Stimulated activated naive CD8-positive, alpha-beta T cell treated with anti-CD3 and anti-CD28 coated beads, Interleukin-15, Interleukin-2, amounts not matched to agents 100 ng/mL and 50 ng/mL, for 24 hours (primary cell): ENCODE measurements at regions not wholly inside any gene's neighbourhood (a gene's known extent, or its start where the extent isn't known, plus 50 kb on each side); places are given as distances from the start of the nearest gene placed in this dataset.

Experiments used
- H3K27ac Mint-ChIP-seq: one replicate; pipeline ENCODE4 v1.8.0; 2021; ENCODE audit warnings: mild to moderate bottlenecking, mixed read lengths
- H3K27me3 Mint-ChIP-seq: one replicate; pipeline ENCODE4 v1.8.0; 2021; ENCODE audit warnings: mixed read lengths
- H3K36me3 Mint-ChIP-seq: one replicate; pipeline ENCODE4 v1.8.0; 2021; ENCODE audit warnings: low read depth, mixed read lengths
- H3K4me1 Mint-ChIP-seq: one replicate; pipeline ENCODE4 v1.8.0; 2021; ENCODE audit warnings: low read depth, mixed read lengths
- H3K4me3 Mint-ChIP-seq: one replicate; pipeline ENCODE4 v1.8.0; 2021; ENCODE audit warnings: mild to moderate bottlenecking, mixed read lengths
- H3K9me3 Mint-ChIP-seq: one replicate; pipeline ENCODE4 v1.8.0; 2021; ENCODE audit warnings: mixed read lengths

DNA sequence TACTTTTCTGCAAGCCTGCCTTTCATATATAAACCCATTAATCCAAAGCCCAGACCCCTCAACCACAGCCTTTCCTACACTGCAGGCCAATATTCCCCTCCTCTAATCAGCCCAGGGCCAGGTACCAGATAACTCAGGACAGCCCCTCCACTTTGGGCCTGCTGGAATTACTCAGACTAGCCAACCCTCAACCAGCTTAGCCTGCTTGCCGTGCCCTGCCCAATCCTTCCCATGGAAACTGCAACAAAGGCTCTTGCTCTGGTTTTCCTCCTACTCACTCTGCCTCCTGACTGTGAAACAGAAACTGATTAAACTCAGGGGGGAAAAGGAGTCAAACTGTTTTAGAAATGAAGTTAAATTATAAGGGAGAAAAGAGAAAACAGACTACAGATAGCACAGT lies 248.1 kb downstream of the KLF13 start:
- Mint-ChIP-seq H3K9me3 (peaks cover 1% of the 10 kb centered on the region), H3K27ac (no peak overlapping the region), H3K4me1 (peaks cover 5% of the 10 kb centered on the region), H3K27me3 (peaks cover 20% of the 10 kb centered on the region), H3K36me3 (no peaks in the 10 kb centered on the region), H3K4me3 (no peak overlapping the region)

DNA sequence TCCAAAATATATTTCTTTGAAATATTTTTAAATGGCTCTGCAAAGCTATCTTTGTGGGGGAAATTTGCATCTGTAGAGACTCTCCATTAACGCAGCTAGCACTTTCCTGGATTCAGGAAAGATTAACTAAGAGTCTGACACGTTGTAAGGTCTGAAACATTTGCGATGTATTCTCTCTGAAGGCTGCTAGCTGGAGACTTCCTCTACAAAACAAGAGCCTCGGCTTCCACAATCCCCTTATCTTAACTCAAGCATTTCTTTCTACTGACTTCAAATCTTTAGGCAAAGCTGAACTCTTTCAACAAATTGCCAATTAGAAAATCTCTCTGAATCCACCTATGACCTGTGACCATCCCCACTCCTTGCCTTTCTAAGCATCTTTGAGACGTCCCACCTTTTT lies 250.5 kb downstream of the KLF13 start:
- Mint-ChIP-seq H3K4me3 (no peak overlapping the region), H3K9me3 (peaks cover 10% of the 10 kb centered on the region), H3K27ac (no peak overlapping the region), H3K36me3 (peaks cover 4% of the 10 kb centered on the region), H3K4me1 (peaks cover 9% of the 10 kb centered on the region), H3K27me3 (peaks cover 24% of the 10 kb centered on the region)

DNA sequence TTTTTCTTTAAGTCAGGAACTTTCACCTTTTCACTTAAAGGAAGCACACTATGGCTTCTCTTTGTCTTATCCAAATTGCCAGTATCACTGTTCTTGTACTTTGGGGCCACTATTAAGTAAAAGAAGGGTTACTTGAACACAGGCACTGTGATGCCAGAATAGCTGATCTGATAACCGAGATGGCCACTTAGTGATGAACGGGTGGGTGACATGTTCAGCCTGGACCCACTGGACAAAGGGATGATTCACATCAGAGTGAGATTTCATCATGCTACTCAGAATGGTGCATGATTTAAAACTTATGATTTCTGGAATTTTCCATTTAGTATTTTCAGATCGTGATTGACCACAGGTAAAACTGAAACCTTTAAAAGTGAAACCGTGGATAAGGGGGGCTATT lies 252.6 kb downstream of the KLF13 start:
- Mint-ChIP-seq H3K4me1 (peaks cover 9% of the 10 kb centered on the region), H3K4me3 (no peak overlapping the region), H3K36me3 (peaks cover 4% of the 10 kb centered on the region), H3K27ac (no peak overlapping the region), H3K27me3 (peaks cover 21% of the 10 kb centered on the region), H3K9me3 (peaks cover 21% of the 10 kb centered on the region)

DNA sequence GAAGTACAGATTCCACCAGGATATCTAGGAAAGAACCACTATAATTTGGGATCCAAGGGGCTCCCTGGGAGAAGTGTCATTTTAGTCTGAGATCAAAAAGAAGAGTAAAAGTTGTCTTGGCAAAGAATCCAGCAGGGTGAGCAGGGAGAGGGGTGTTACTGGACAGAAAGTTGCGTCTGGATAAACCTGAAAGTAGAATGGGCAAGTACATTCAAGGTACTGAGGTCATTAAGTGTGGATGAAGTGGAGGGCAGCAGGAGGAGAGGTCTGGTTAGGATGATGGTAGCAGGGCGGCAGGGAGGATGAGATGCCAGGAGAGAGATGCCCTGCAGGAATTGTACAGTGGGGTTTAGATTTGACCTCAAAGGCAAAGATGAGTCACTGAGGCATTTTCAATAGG lies 253.3 kb downstream of the KLF13 start:
- peaks cover 21% of the 10 kb centered on the region for H3K9me3 Mint-ChIP-seq
- peaks cover 25% of the 10 kb centered on the region for H3K27me3 Mint-ChIP-seq
- no peak overlapping the region for H3K27ac Mint-ChIP-seq
- H3K4me1 Mint-ChIP-seq = peaks cover 4% of the 10 kb centered on the region
- H3K4me3 Mint-ChIP-seq = no peak overlapping the region
- peaks cover 4% of the 10 kb centered on the region for H3K36me3 Mint-ChIP-seq

DNA sequence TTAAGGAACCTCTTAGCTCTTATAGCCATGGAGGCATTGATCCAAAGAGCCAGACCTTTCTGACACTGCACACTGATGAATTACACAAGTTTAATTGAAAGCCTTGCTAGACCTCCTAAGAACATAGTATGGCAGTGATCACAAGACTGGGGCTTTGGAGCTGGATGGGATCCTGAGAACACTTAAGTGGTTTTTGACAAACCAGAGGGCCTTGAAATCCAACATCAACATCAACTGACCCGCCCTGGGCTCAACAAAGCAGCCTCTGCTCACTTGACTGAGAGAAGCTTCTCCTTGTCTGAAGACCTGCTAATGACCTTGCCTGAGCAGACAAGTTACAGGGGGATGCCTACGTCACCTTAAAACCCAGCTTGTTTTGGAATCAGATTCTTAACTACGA lies 257.6 kb downstream of the KLF13 start:
- Mint-ChIP-seq H3K27ac (no peak overlapping the region), H3K27me3 (peaks cover 21% of the 10 kb centered on the region), H3K4me3 (no peak overlapping the region)

DNA sequence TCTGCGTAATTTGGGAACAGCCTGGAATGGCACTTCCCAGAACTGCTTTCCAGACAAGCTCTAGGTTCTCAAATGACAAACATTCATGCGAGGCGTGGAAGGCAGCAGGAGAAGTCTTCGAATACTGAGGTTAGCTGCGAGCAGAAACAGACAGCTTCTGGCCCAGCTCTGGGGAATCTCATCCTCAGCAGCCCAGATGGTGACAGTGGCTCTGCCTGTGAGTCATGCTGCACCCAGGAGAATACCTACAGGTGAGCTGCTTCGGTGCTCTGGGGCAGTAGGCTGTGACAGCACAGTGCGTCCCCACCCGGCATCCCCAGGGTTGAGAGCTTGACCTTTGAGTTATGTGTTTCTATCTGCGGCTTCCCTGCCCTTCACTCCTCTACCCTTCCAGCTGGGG lies 258.6 kb downstream of the KLF13 start:
- H3K27me3 Mint-ChIP-seq = peaks cover 17% of the 10 kb centered on the region
- H3K4me3 Mint-ChIP-seq = no peak overlapping the region

More for the DNA sequence above, 257.6 kb downstream of the KLF13 start:
- H3K36me3 Mint-ChIP-seq = peaks cover 4% of the 10 kb centered on the region
- peaks cover 4% of the 10 kb centered on the region for H3K4me1 Mint-ChIP-seq
- peaks cover 21% of the 10 kb centered on the region for H3K9me3 Mint-ChIP-seq

DNA sequence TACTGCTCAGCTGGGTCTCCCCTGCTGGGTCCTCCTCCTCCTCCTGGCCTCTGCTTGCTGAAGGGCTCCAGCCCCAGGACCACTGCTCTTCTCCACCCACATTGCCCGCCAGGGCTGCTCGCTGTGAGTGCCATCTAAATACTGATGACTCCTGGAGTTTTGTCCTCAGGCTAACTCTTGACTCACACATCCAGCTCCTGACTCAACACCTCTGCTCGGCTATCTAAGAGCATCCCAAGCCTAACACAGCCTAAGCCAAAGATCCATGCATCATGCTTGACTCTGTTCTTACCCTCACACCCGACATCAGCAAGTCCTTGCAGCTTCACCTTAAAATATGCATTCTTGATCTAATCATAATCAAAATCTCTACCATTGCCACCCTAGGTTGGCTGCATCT lies 260.2 kb downstream of the KLF13 start:
- no peaks in the 10 kb centered on the region for H3K4me1 Mint-ChIP-seq
- no peak overlapping the region for H3K4me3 Mint-ChIP-seq
- H3K27ac Mint-ChIP-seq = no peak overlapping the region
- peaks cover 14% of the 10 kb centered on the region for H3K9me3 Mint-ChIP-seq
- H3K36me3 Mint-ChIP-seq = peaks cover 3% of the 10 kb centered on the region
- peaks cover 16% of the 10 kb centered on the region for H3K27me3 Mint-ChIP-seq

More for the DNA sequence above, 258.6 kb downstream of the KLF13 start:
- Mint-ChIP-seq H3K36me3 (peaks cover 4% of the 10 kb centered on the region), H3K27ac (no peak overlapping the region), H3K4me1 (no peaks in the 10 kb centered on the region), H3K9me3 (peaks cover 15% of the 10 kb centered on the region)

DNA sequence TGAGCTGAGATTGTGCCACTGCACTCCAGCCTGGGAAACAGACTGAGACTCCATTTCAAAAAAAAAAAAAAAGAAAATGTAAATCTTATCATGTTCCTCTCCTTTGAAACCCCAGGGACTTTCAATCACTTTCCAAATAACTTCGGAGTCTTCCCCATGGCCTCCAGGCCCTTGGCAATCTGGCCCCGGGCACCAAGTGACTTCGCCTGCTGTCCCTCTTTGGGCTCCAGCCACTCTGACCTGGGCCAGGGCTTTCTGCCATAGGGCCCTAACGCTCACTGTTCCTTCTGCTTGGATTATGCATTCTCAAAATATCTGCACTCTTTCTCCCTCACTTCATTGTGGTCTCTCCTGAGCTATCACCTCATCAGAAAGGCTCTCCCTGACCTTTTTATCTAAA lies 260.9 kb downstream of the KLF13 start:
- H3K9me3 Mint-ChIP-seq = peaks cover 9% of the 10 kb centered on the region
- no peak overlapping the region for H3K27ac Mint-ChIP-seq
- H3K36me3 Mint-ChIP-seq = no peaks in the 10 kb centered on the region
- H3K4me3 Mint-ChIP-seq = no peak overlapping the region
- peaks cover 12% of the 10 kb centered on the region for H3K27me3 Mint-ChIP-seq
- H3K4me1 Mint-ChIP-seq = no peaks in the 10 kb centered on the region

DNA sequence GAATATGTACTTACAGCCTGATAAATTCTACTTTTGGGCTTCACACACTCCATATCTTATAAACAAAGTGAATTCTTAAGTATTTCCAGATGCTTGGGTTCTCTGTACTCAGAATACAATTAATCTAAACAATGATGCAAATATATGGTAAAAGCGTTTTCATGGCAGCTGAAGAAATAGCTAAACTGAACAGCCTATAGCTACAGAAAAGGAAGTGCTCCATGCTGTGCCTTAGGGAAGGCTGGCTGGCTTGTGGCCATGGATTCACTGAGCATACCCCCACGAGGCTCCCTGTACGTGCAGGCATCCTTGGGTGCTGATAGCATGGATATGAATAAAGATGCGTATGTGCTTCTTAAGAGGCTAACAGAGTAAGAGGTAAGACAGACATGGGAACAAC lies 264.0 kb downstream of the KLF13 start:
- H3K4me3 Mint-ChIP-seq = no peak overlapping the region
- peaks cover 5% of the 10 kb centered on the region for H3K27me3 Mint-ChIP-seq
- no peaks in the 10 kb centered on the region for H3K36me3 Mint-ChIP-seq
- no peak overlapping the region for H3K27ac Mint-ChIP-seq
- no peaks in the 10 kb centered on the region for H3K4me1 Mint-ChIP-seq
- no peaks in the 10 kb centered on the region for H3K9me3 Mint-ChIP-seq

DNA sequence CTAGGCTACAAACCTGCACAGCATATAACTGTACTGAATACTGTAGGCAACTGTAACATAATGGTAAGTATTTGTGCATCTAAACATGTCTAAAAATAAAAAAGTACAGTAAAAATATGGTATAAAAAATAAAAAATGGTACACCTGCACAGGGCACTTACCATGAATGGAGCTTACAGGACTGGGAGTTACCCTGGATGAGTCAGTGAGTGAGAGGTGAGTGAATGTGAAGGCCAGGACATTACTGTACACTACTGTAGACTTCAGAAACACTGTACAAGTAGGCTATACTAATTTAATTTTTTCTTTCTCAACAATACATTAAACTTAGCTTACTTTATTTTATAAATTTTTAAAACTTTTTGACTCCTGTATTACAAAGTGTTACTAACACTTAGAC lies 265.3 kb downstream of the KLF13 start:
- Mint-ChIP-seq H3K36me3 (no peaks in the 10 kb centered on the region), H3K27ac (no peak overlapping the region), H3K4me3 (no peak overlapping the region), H3K4me1 (no peaks in the 10 kb centered on the region), H3K27me3 (peaks cover 5% of the 10 kb centered on the region), H3K9me3 (no peaks in the 10 kb centered on the region)

DNA sequence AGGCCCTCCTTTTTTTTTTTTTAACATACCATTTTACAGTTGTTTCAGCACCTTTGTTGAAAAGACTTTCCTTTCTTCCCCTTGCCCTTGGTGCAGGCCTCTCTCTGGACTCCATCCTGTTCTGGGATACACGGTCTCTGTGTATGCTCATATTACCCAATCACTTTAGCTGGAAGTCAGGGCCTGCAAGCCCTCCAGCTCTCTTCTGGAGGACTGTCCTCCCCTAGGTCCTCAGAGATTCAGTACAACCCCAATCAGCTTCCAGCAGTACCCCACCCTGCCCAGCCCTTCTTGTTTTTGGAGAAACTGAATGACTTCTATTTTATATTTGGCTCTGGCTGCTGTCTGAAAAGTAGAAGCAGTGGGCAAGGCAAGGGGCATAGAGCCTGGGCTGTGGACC lies 270.8 kb downstream of the KLF13 start:
- Mint-ChIP-seq H3K9me3 (no peaks in the 10 kb centered on the region), H3K27ac (no peak overlapping the region), H3K4me1 (no peaks in the 10 kb centered on the region), H3K4me3 (no peak overlapping the region), H3K36me3 (no peaks in the 10 kb centered on the region), H3K27me3 (peaks cover 10% of the 10 kb centered on the region)

DNA sequence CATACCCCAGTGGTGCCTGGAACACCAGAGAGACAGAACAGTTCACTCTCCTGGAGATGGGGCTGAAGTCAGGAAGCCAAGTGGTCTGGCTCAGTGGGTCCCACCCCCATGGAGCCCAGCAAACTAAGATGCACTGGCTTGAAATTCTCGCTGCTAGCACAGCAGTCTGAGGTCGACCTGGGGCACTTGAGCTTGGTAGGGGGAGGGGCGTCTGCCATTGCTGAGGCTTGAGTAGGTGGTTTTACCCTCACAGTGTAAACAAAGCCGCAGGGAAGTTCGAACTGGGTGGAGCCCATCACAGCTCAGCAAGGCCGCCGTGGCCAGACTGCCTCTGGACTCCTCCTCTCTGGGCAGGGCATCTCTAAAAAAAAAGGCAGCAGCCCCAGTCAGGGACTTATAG lies 272.0 kb downstream of the KLF13 start:
- peaks cover 10% of the 10 kb centered on the region for H3K27me3 Mint-ChIP-seq
- no peaks in the 10 kb centered on the region for H3K4me1 Mint-ChIP-seq
- H3K36me3 Mint-ChIP-seq = no peaks in the 10 kb centered on the region
- H3K27ac Mint-ChIP-seq = no peak overlapping the region
- peaks cover 4% of the 10 kb centered on the region for H3K9me3 Mint-ChIP-seq
- no peak overlapping the region for H3K4me3 Mint-ChIP-seq

DNA sequence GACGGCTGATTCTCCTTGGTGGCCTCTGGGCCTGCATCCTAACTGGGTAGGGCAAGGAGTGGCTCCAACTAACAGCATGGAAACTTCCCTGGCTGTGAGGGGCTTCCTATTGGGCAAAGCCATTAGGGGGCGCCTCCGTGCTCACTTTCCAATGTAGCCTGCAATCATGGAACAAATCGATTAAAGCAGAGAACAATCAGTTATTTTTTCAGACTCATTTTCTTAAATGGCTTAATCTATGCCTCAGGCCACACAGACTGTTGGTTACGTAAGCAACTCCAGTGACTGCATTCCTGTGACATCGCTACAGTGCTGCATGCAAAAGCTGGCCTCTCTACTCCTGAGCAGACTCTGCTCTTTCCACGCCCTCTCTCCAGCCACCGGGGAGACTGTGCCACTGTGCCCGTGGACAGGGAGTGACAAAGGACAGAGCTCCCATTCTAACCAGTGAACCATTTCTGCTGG lies 278.9 kb downstream of the KLF13 start:
- no peak overlapping the region for H3K4me3 Mint-ChIP-seq
- H3K4me1 Mint-ChIP-seq = no peaks in the 10 kb centered on the region
- H3K9me3 Mint-ChIP-seq = peaks cover 4% of the 10 kb centered on the region
- no peak overlapping the region for H3K27ac Mint-ChIP-seq
- no peaks in the 10 kb centered on the region for H3K36me3 Mint-ChIP-seq
- peaks cover 10% of the 10 kb centered on the region for H3K27me3 Mint-ChIP-seq

DNA sequence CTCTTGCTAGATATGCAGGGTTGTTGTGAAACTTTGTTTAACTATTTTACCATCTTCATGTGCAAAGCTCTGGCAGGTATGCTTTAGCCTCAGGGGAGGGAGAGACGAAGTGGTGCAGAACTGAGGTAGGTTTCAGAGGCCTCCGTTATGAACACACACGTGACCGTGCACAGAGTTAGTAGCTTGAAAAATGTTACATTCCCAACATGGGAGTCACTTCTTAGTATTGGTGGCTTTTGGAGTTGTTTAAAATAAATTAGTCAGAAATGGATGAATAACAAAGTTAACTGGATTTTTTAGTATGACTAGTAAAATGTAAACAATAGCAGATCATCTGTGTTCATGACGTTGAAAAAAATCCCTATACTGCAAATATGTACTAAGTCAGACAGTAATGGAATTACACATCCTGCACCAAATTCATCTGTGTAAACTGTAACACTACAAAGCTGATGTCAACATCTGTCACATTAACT lies 279.6 kb downstream of the KLF13 start:
- H3K4me1 Mint-ChIP-seq = no peaks in the 10 kb centered on the region
- no peak overlapping the region for H3K27ac Mint-ChIP-seq
- H3K4me3 Mint-ChIP-seq = no peak overlapping the region
- H3K27me3 Mint-ChIP-seq = peaks cover 11% of the 10 kb centered on the region
- H3K36me3 Mint-ChIP-seq = no peaks in the 10 kb centered on the region
- H3K9me3 Mint-ChIP-seq = peaks cover 4% of the 10 kb centered on the region

DNA sequence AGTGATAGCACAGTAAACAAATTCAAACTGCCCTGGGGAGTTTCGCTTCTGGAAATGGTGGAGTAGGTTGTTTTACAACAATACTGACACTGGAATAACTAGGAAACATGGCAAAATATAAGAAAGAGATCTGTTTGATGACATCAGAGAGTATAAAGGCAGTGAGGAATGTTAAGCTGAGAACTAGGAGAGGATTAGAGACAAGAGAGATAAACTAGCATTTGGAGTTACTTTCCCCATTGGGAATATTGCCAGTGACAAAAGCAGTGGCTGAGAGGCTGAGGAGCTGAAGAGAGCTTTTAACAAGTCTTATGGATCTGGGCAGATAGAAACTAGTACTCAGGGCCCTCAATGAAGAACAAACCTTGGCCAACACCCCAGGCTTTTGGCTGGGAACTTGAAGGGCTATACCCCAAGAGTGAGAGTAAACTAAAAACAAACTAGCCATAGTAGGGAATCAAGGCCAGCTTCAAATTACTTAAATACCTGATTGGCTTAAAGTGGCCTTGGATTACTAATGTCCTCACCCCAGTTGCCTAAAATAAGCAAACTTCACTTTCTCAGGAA lies 280.4 kb downstream of the KLF13 start:
- H3K27ac Mint-ChIP-seq = no peak overlapping the region
- H3K4me3 Mint-ChIP-seq = no peak overlapping the region
- H3K9me3 Mint-ChIP-seq = peaks cover 4% of the 10 kb centered on the region
- H3K36me3 Mint-ChIP-seq = no peaks in the 10 kb centered on the region
- no peaks in the 10 kb centered on the region for H3K4me1 Mint-ChIP-seq
- H3K27me3 Mint-ChIP-seq = peaks cover 17% of the 10 kb centered on the region

DNA sequence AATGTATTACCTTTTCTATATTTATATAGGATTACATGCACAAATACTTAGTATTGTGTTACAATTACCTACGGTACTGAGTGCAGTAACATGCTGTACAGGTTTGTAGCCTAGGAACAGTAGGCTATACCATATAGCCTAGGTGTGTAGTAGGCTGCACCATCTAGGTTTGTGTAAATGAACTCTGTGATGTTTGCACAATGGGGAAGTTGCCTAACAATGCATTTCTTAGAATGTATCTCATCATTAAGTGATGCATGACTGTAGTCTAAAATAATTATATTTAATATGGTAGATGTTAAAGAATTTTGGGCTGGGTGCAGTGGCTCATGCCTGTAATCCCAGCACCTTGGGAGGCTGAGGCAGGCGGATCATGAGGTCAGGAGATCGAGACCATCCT lies 281.0 kb downstream of the KLF13 start:
- no peak overlapping the region for H3K27ac Mint-ChIP-seq
- H3K36me3 Mint-ChIP-seq = no peaks in the 10 kb centered on the region
- no peaks in the 10 kb centered on the region for H3K4me1 Mint-ChIP-seq
- H3K9me3 Mint-ChIP-seq = peaks cover 4% of the 10 kb centered on the region
- peaks cover 24% of the 10 kb centered on the region for H3K27me3 Mint-ChIP-seq
- H3K4me3 Mint-ChIP-seq = no peak overlapping the region
